H1 (cell line): ENCODE measurements at regions not wholly inside any gene's neighbourhood (a gene's known extent, or its start where the extent isn't known, plus 50 kb on each side); places are given as distances from the start of the nearest gene placed in this dataset.

Experiments used
- RBBP5 ChIP-seq: IDR thresholded peaks from 2 replicates; pipeline ENCODE4 v1.7.1; 2012; ENCODE audit warnings: low read depth, mild to moderate bottlenecking, inconsistent platforms, low read length, moderate library complexity, borderline replicate concordance
- SIRT6 ChIP-seq: IDR thresholded peaks from one replicate; pipeline ENCODE4 v1.7.1; 2012; ENCODE audit warnings: low read length, inconsistent platforms
- ZNF274 ChIP-seq: IDR thresholded peaks from 2 replicates; pipeline ENCODE4 v1.7.0; 2012; ENCODE audit warnings: low read length, borderline replicate concordance; ENCODE audit errors: extremely low read depth

GRCh38 chr1:195186544-195186943 is 1421.7 kb downstream of the KCNT2 start (continued):
- no peak for TF ChIP-seq ZNF274
- no peak for TF ChIP-seq SIRT6
- TF ChIP-seq RBBP5 = no peak
- TF ChIP-seq, all 59 proteins: peak for 0
